Large intestine (tissue), 3 donors: ENCODE measurements at regions not wholly inside any gene's neighbourhood (a gene's known extent, or its start where the extent isn't known, plus 50 kb on each side); places are given as distances from the start of the nearest gene placed in this dataset.

Experiments used
- DNase-seq, 2 donors: peaks; one replicate each; pipeline versions ENCODE4 v3.0.0 to v3.0.0-alpha.2; 2013
- H3K27ac ChIP-seq: one replicate; pipeline ENCODE4 v1.5.1; 2013; ENCODE audit warnings: low read length
- H3K27me3 ChIP-seq: 2 replicates; pipeline ENCODE4 v1.6.1; 2013; ENCODE audit warnings: low read length; ENCODE audit not compliant: control insufficient read depth, insufficient read depth
- H3K36me3 ChIP-seq: 2 replicates; pipeline ENCODE4 v1.6.1; 2013; ENCODE audit warnings: low read length; ENCODE audit not compliant: control insufficient read depth, insufficient read depth
- H3K4me1 ChIP-seq: one replicate; pipeline ENCODE4 v1.6.1; 2013; ENCODE audit warnings: low read length; ENCODE audit not compliant: control insufficient read depth, insufficient read depth
- H3K4me3 ChIP-seq: one replicate; pipeline ENCODE4 v1.5.1; 2013; ENCODE audit warnings: low read length
- H3K9me3 ChIP-seq: one replicate; pipeline ENCODE4 v1.6.1; 2013; ENCODE audit warnings: mild to moderate bottlenecking, low read depth, low read length, moderate library complexity; ENCODE audit not compliant: control insufficient read depth
- WGBS: methylation state at CpG from one replicate; pipeline ENCODE4 v1.1.5; 2013; ENCODE audit warnings: low lambda C conversion rate; ENCODE audit not compliant: insufficient coverage; 5-methylcytosine and 5-hydroxymethylcytosine counted together

- H3K4me3 ChIP-seq = no peak overlapping the region
- H3K27me3 ChIP-seq = no peaks in the 10 kb centered on the region
- H3K36me3 ChIP-seq = no peaks in the 10 kb centered on the region
- 100% methylated on average over 2 of the region's 2 CpGs for WGBS
- H3K27ac ChIP-seq = no peak overlapping the region
- no peaks in the 10 kb centered on the region for H3K4me1 ChIP-seq
- no peak for DNase-seq
- no peaks in the 10 kb centered on the region for H3K9me3 ChIP-seq
Observed at GRCh38 chr21:26227130-26227529, 56.6 kb upstream of the APP start.

DNA sequence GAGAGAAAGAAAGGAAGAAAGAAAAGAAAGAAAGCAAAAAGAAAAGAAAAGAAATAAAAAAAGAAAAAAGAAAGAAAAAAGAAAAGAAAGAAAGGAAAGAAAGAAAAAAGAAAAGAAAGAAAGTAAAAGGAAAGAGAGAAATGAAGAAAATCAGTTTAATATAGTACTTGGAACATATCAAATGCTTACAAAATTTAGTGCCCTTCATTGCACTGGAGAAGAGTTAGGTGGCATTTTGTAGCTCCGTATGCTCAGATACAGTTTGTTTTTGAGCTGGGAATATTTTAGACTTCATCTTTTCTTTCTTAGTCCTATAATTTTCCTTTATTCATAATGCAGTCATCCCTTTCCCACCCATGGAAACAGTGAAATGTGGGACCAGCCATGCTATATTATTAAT, 56.2 kb upstream of the APP start:
- Histone ChIP-seq H3K36me3 (no peaks in the 10 kb centered on the region), H3K4me1 (no peaks in the 10 kb centered on the region), H3K27ac (no peak overlapping the region), H3K9me3 (no peaks in the 10 kb centered on the region), H3K4me3 (no peak overlapping the region), H3K27me3 (no peaks in the 10 kb centered on the region)
- WGBS = no CpG with 5 or more reads among the region's 1 CpG
- no peak for DNase-seq

GRCh38 chr21:26225046-26225445, 54.5 kb upstream of the APP start:
- DNase-seq = no peak
- Histone ChIP-seq H3K27me3 (no peaks in the 10 kb centered on the region), H3K9me3 (no peaks in the 10 kb centered on the region), H3K4me1 (no peaks in the 10 kb centered on the region), H3K36me3 (no peaks in the 10 kb centered on the region), H3K27ac (no peak overlapping the region), H3K4me3 (no peak overlapping the region)
- no CpG with 5 or more reads among the region's 2 CpGs for WGBS

GRCh38 chr21:26224366-26224765, 53.8 kb upstream of the APP start:
- Histone ChIP-seq H3K4me1 (no peaks in the 10 kb centered on the region), H3K4me3 (no peak overlapping the region), H3K27me3 (no peaks in the 10 kb centered on the region), H3K27ac (no peak overlapping the region), H3K36me3 (no peaks in the 10 kb centered on the region), H3K9me3 (no peaks in the 10 kb centered on the region)
- DNase-seq = no peak
- 71% methylated on average over 1 of the region's 2 CpGs for WGBS
